OCI-LY3 (cell line): ENCODE measurements at regions not wholly inside any gene's neighbourhood (a gene's known extent, or its start where the extent isn't known, plus 50 kb on each side); places are given as distances from the start of the nearest gene placed in this dataset.

Experiments used
- H2AFZ ChIP-seq: fragments of 200-600, 300-600 bp; shearing (Covaris generic); 2 replicates; pipeline ENCODE4 v1.6.0; 2014; ENCODE audit warnings: antibody characterized with exemption, low read depth, low read length
- H3K27ac ChIP-seq: fragments of 200-600, 300-600 bp; sonication (generic); 2 replicates; pipeline ENCODE4 v1.5.1; 2014; ENCODE audit warnings: mild to moderate bottlenecking, low read length, moderate library complexity, mixed read lengths
- H3K27me3 ChIP-seq: fragments of 200-600, 300-600 bp; sonication (generic); 2 replicates; pipeline ENCODE4 v1.6.1; 2014; ENCODE audit warnings: low read depth, low read length, mixed read lengths
- H3K36me3 ChIP-seq: fragments of 200-600, 300-600 bp; sonication (generic); replicated peaks from 2 replicates; pipeline ENCODE3; 2014; ENCODE audit warnings: low read depth, low read length, mixed read lengths
- H3K4me1 ChIP-seq: fragments of 300-600, 200-600 bp; sonication (generic); 2 replicates; pipeline ENCODE4 v1.6.1; 2014; ENCODE audit warnings: low read length, mixed read lengths
- H3K4me2 ChIP-seq: fragments of 200-600, 300-600 bp; sonication (generic); 2 replicates; pipeline ENCODE4 v1.6.1; 2014; ENCODE audit warnings: low read length, mixed read lengths
- H3K4me3 ChIP-seq: fragments of 300-600, 200-600 bp; sonication (generic); 2 replicates; pipeline ENCODE4 v1.5.1; 2014; ENCODE audit warnings: antibody characterized with exemption, mild to moderate bottlenecking, low read length, moderate library complexity
- H3K79me2 ChIP-seq: fragments of 300-600, 200-600 bp; shearing (Covaris generic); 2 replicates; pipeline ENCODE4 v1.6.1; 2014; ENCODE audit warnings: mild to moderate bottlenecking, low read length, mixed read lengths
- H3K9ac ChIP-seq: fragments of 300-600, 200-600 bp; shearing (Covaris generic); 2 replicates; pipeline ENCODE4 v1.6.0; 2014; ENCODE audit warnings: mild to moderate bottlenecking, low read length, moderate library complexity
- H3K9me3 ChIP-seq: fragments of 200-600, 300-600 bp; shearing (Covaris generic); 2 replicates; pipeline ENCODE4 v1.6.1; 2014; ENCODE audit warnings: low read length, mixed read lengths; ENCODE audit not compliant: insufficient read depth
- H4K20me1 ChIP-seq: fragments of 200-600, 300-600 bp; sonication (generic); 2 replicates; pipeline ENCODE4 v1.6.1; 2016; ENCODE audit warnings: low read length, mixed read lengths; ENCODE audit not compliant: insufficient read depth
- EZH2phosphoT487 ChIP-seq: fragments of 200-600 bp; shearing (Covaris generic); IDR thresholded peaks from 2 replicates; pipeline ENCODE4 v1.6.1; 2018; ENCODE audit warnings: antibody characterized with exemption, mixed run types, low read depth
- TF ChIP-seq, protein P1 (sequence below): fragments of 200-600, 300-600 bp; sonication (generic); IDR thresholded peaks from 2 replicates; pipeline ENCODE4 v1.5.1; 2014; ENCODE audit warnings: antibody characterized with exemption, low read length, low read depth

- Histone ChIP-seq H3K9ac (no peak overlapping the region), H3K4me2 (no peak overlapping the region), H3K4me1 (no peaks in the 10 kb centered on the region), H3K4me3 (no peak overlapping the region), H3K79me2 (no peaks in the 10 kb centered on the region), H3K27ac (no peak overlapping the region), H3K36me3 (no peaks in the 10 kb centered on the region), H4K20me1 (no peaks in the 10 kb centered on the region), H2AFZ (no peak overlapping the region), H3K27me3 (no peaks in the 10 kb centered on the region), H3K9me3 (no peaks in the 10 kb centered on the region)
- TF ChIP-seq EZH2phosphoT487: no peak
- TF ChIP-seq, protein P1, sequence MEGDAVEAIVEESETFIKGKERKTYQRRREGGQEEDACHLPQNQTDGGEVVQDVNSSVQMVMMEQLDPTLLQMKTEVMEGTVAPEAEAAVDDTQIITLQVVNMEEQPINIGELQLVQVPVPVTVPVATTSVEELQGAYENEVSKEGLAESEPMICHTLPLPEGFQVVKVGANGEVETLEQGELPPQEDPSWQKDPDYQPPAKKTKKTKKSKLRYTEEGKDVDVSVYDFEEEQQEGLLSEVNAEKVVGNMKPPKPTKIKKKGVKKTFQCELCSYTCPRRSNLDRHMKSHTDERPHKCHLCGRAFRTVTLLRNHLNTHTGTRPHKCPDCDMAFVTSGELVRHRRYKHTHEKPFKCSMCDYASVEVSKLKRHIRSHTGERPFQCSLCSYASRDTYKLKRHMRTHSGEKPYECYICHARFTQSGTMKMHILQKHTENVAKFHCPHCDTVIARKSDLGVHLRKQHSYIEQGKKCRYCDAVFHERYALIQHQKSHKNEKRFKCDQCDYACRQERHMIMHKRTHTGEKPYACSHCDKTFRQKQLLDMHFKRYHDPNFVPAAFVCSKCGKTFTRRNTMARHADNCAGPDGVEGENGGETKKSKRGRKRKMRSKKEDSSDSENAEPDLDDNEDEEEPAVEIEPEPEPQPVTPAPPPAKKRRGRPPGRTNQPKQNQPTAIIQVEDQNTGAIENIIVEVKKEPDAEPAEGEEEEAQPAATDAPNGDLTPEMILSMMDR: no peak
These were observed 104.1 kb downstream of the COPS8 start for GRCh38 chr2:237189799-237190198.

- no peak for TF ChIP-seq EZH2phosphoT487
- TF ChIP-seq, protein P1: no peak
- Histone ChIP-seq H3K27ac (no peak overlapping the region), H3K4me3 (no peak overlapping the region), H2AFZ (no peak overlapping the region), H3K79me2 (no peaks in the 10 kb centered on the region), H3K4me1 (no peaks in the 10 kb centered on the region), H3K27me3 (peaks cover 3% of the 10 kb centered on the region; the same call in 1 of the 2 replicates), H3K36me3 (no peaks in the 10 kb centered on the region), H4K20me1 (no peaks in the 10 kb centered on the region), H3K9me3 (no peaks in the 10 kb centered on the region), H3K9ac (no peak overlapping the region), H3K4me2 (no peak overlapping the region)
These were observed 105.5 kb downstream of the COPS8 start for GRCh38 chr2:237190966-237191713.

- Histone ChIP-seq H3K4me1 (no peaks in the 10 kb centered on the region), H2AFZ (no peak overlapping the region), H3K79me2 (no peaks in the 10 kb centered on the region), H3K4me2 (no peak overlapping the region), H3K36me3 (no peaks in the 10 kb centered on the region), H4K20me1 (no peaks in the 10 kb centered on the region), H3K9ac (no peak overlapping the region), H3K9me3 (no peaks in the 10 kb centered on the region), H3K27me3 (peaks cover 8% of the 10 kb centered on the region; the same call in 1 of the 2 replicates), H3K4me3 (no peak overlapping the region), H3K27ac (no peak overlapping the region)
- TF ChIP-seq EZH2phosphoT487: no peak
- TF ChIP-seq, protein P1: no peak
These were observed 106.0 kb downstream of the COPS8 start for GRCh38 chr2:237191714-237192081.

DNA sequence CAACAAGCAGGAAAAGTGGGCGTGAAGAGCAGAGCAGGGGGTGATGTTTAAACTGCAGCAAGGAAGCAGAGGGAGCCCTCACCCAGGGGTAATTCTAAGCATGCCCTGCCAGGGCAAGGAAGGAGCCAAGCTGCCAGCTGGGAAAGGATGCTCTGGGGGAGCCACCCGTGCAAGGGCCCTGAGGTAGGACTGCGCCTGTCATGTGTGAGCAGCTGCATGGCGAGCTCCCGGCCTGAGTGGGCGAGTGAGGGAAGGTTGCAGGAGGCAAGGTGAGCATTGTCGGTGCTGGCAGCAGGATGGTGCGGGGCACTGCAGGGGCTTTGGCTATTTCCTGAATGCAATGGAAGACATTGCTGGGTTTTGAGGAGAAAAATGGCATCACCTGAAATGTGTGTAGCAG is 107.2 kb downstream of the COPS8 start:
- H3K9ac ChIP-seq: no peak overlapping the region
- no peak for TF ChIP-seq EZH2phosphoT487
- TF ChIP-seq, protein P1: no peak
- no peak overlapping the region for H3K27ac ChIP-seq
- H2AFZ ChIP-seq: no peak overlapping the region
- H4K20me1 ChIP-seq: no peaks in the 10 kb centered on the region
- no peak overlapping the region for H3K4me3 ChIP-seq
- H3K36me3 ChIP-seq: no peaks in the 10 kb centered on the region
- H3K9me3 ChIP-seq: no peaks in the 10 kb centered on the region
- no peak overlapping the region for H3K4me2 ChIP-seq
- peaks cover 8% of the 10 kb centered on the region; the same call in 1 of the 2 replicates for H3K27me3 ChIP-seq
- H3K4me1 ChIP-seq: no peaks in the 10 kb centered on the region
- H3K79me2 ChIP-seq: no peaks in the 10 kb centered on the region
